ENCODE measurements at regions not wholly inside any gene's neighbourhood (a gene's known extent, or its start where the extent isn't known, plus 50 kb on each side); places are given as distances from the start of the nearest gene placed in this dataset.

GRCh38 chr11:27807596-27807995 lies 107.3 kb upstream of the BDNF start:
- Histone ChIP-seq H3K4me1 (ENCODE audit: control insufficient read depth, insufficient read depth, low read length) (no peaks in the 10 kb centered on the region), H3K36me3 (ENCODE audit: insufficient read depth, low read length) (no peaks in the 10 kb centered on the region), H3K9me3 (replicated peaks; ENCODE audit: low read length) (no peaks in the 10 kb centered on the region), H3K27me3 (ENCODE audit: control insufficient read depth, insufficient read depth, low read length) (peaks cover 6% of the 10 kb centered on the region), H3K4me2 (ENCODE audit: low read length) (no peak overlapping the region), H3K4me3 (ENCODE audit: low read length) (no peak overlapping the region), H3K9ac (ENCODE audit: low read depth, low read length) (no peak overlapping the region)

GRCh38 chr11:27806122-27806521 lies 105.9 kb upstream of the BDNF start:
- no peak overlapping the region for H3K9ac ChIP-seq (ENCODE audit: low read depth, low read length)
- no peak overlapping the region for H3K4me2 ChIP-seq (ENCODE audit: low read length)
- peaks cover 2% of the 10 kb centered on the region for H3K27me3 ChIP-seq (ENCODE audit: control insufficient read depth, insufficient read depth, low read length)
- no peak overlapping the region for H3K4me3 ChIP-seq (ENCODE audit: low read length)
- no peaks in the 10 kb centered on the region for H3K9me3 ChIP-seq (replicated peaks; ENCODE audit: low read length)
- H3K4me1 ChIP-seq (ENCODE audit: control insufficient read depth, insufficient read depth, low read length), result no peaks in the 10 kb centered on the region
- no peaks in the 10 kb centered on the region for H3K36me3 ChIP-seq (ENCODE audit: insufficient read depth, low read length)

GRCh38 chr11:27795955-27796861 lies 96.0 kb upstream of the BDNF start:
- Histone ChIP-seq H3K4me1 (ENCODE audit: control insufficient read depth, insufficient read depth, low read length) (no peaks in the 10 kb centered on the region), H3K4me2 (ENCODE audit: low read length) (no peak overlapping the region), H3K9ac (ENCODE audit: low read depth, low read length) (no peak overlapping the region), H3K9me3 (replicated peaks; ENCODE audit: low read length) (no peaks in the 10 kb centered on the region), H3K36me3 (ENCODE audit: insufficient read depth, low read length) (no peaks in the 10 kb centered on the region), H3K4me3 (ENCODE audit: low read length) (no peak overlapping the region), H3K27me3 (ENCODE audit: control insufficient read depth, insufficient read depth, low read length) (peaks cover 28% of the 10 kb centered on the region)

- H3K9ac ChIP-seq (ENCODE audit: low read depth, low read length), result no peak overlapping the region
- H3K27me3 ChIP-seq (ENCODE audit: control insufficient read depth, insufficient read depth, low read length), result peaks cover 46% of the 10 kb centered on the region
- H3K4me2 ChIP-seq (ENCODE audit: low read length), result no peak overlapping the region
- H3K36me3 ChIP-seq (ENCODE audit: insufficient read depth, low read length), result no peaks in the 10 kb centered on the region
- no peak overlapping the region for H3K4me3 ChIP-seq (ENCODE audit: low read length)
- no peaks in the 10 kb centered on the region for H3K9me3 ChIP-seq (replicated peaks; ENCODE audit: low read length)
- H3K4me1 ChIP-seq (ENCODE audit: control insufficient read depth, insufficient read depth, low read length), result no peaks in the 10 kb centered on the region
Measured at GRCh38 chr11:27786864-27787263, 86.6 kb upstream of the BDNF start.

- Histone ChIP-seq H3K4me1 (ENCODE audit: control insufficient read depth, insufficient read depth, low read length) (no peaks in the 10 kb centered on the region), H3K9me3 (replicated peaks; ENCODE audit: low read length) (no peaks in the 10 kb centered on the region), H3K4me3 (ENCODE audit: low read length) (no peak overlapping the region), H3K27me3 (ENCODE audit: control insufficient read depth, insufficient read depth, low read length) (peaks cover 51% of the 10 kb centered on the region), H3K4me2 (ENCODE audit: low read length) (no peak overlapping the region), H3K9ac (ENCODE audit: low read depth, low read length) (no peak overlapping the region), H3K36me3 (ENCODE audit: insufficient read depth, low read length) (no peaks in the 10 kb centered on the region)
Measured at GRCh38 chr11:27786331-27786730, 86.1 kb upstream of the BDNF start.

- peaks cover 55% of the 10 kb centered on the region for H3K27me3 ChIP-seq (ENCODE audit: control insufficient read depth, insufficient read depth, low read length)
- H3K9me3 ChIP-seq (replicated peaks; ENCODE audit: low read length), result no peaks in the 10 kb centered on the region
- H3K9ac ChIP-seq (ENCODE audit: low read depth, low read length), result no peak overlapping the region
- H3K4me3 ChIP-seq (ENCODE audit: low read length), result no peak overlapping the region
- H3K36me3 ChIP-seq (ENCODE audit: insufficient read depth, low read length), result no peaks in the 10 kb centered on the region
- H3K4me1 ChIP-seq (ENCODE audit: control insufficient read depth, insufficient read depth, low read length), result no peaks in the 10 kb centered on the region
- H3K4me2 ChIP-seq (ENCODE audit: low read length), result no peak overlapping the region
Measured at GRCh38 chr11:27783701-27784355, 83.6 kb upstream of the BDNF start.

GRCh38 chr11:27777033-27777432 lies 76.8 kb upstream of the BDNF start:
- Histone ChIP-seq H3K4me3 (ENCODE audit: low read length) (no peak overlapping the region), H3K4me1 (ENCODE audit: control insufficient read depth, insufficient read depth, low read length) (no peaks in the 10 kb centered on the region), H3K9me3 (replicated peaks; ENCODE audit: low read length) (no peaks in the 10 kb centered on the region), H3K36me3 (ENCODE audit: insufficient read depth, low read length) (no peaks in the 10 kb centered on the region), H3K27me3 (ENCODE audit: control insufficient read depth, insufficient read depth, low read length) (peaks cover 31% of the 10 kb centered on the region), H3K9ac (ENCODE audit: low read depth, low read length) (no peak overlapping the region), H3K4me2 (ENCODE audit: low read length) (no peak overlapping the region)

GRCh38 chr11:27773884-27774283 lies 73.6 kb upstream of the BDNF start:
- Histone ChIP-seq H3K9me3 (replicated peaks; ENCODE audit: low read length) (no peaks in the 10 kb centered on the region), H3K4me1 (ENCODE audit: control insufficient read depth, insufficient read depth, low read length) (no peaks in the 10 kb centered on the region), H3K4me2 (ENCODE audit: low read length) (no peak overlapping the region), H3K36me3 (ENCODE audit: insufficient read depth, low read length) (no peaks in the 10 kb centered on the region), H3K4me3 (ENCODE audit: low read length) (no peak overlapping the region), H3K27me3 (ENCODE audit: control insufficient read depth, insufficient read depth, low read length) (peaks cover 49% of the 10 kb centered on the region), H3K9ac (ENCODE audit: low read depth, low read length) (no peak overlapping the region)

GRCh38 chr11:27771516-27771915 lies 71.3 kb upstream of the BDNF start:
- no peak overlapping the region for H3K4me2 ChIP-seq (ENCODE audit: low read length)
- no peaks in the 10 kb centered on the region for H3K4me1 ChIP-seq (ENCODE audit: control insufficient read depth, insufficient read depth, low read length)
- H3K9me3 ChIP-seq (replicated peaks; ENCODE audit: low read length), result no peaks in the 10 kb centered on the region
- H3K9ac ChIP-seq (ENCODE audit: low read depth, low read length), result no peak overlapping the region
- H3K36me3 ChIP-seq (ENCODE audit: insufficient read depth, low read length), result no peaks in the 10 kb centered on the region
- H3K27me3 ChIP-seq (ENCODE audit: control insufficient read depth, insufficient read depth, low read length), result peaks cover 59% of the 10 kb centered on the region
- H3K4me3 ChIP-seq (ENCODE audit: low read length), result no peak overlapping the region

GRCh38 chr11:27770576-27770975 lies 70.3 kb upstream of the BDNF start:
- Histone ChIP-seq H3K27me3 (ENCODE audit: control insufficient read depth, insufficient read depth, low read length) (peaks cover 67% of the 10 kb centered on the region), H3K4me2 (ENCODE audit: low read length) (no peak overlapping the region), H3K9me3 (replicated peaks; ENCODE audit: low read length) (no peaks in the 10 kb centered on the region), H3K36me3 (ENCODE audit: insufficient read depth, low read length) (no peaks in the 10 kb centered on the region), H3K9ac (ENCODE audit: low read depth, low read length) (no peak overlapping the region), H3K4me3 (ENCODE audit: low read length) (no peak overlapping the region), H3K4me1 (ENCODE audit: control insufficient read depth, insufficient read depth, low read length) (no peaks in the 10 kb centered on the region)

GRCh38 chr11:27763736-27764135 lies 63.5 kb upstream of the BDNF start:
- Histone ChIP-seq H3K9ac (ENCODE audit: low read depth, low read length) (no peak overlapping the region), H3K9me3 (replicated peaks; ENCODE audit: low read length) (no peaks in the 10 kb centered on the region), H3K36me3 (ENCODE audit: insufficient read depth, low read length) (no peaks in the 10 kb centered on the region), H3K27me3 (ENCODE audit: control insufficient read depth, insufficient read depth, low read length) (peaks cover 64% of the 10 kb centered on the region), H3K4me3 (ENCODE audit: low read length) (no peak overlapping the region), H3K4me1 (ENCODE audit: control insufficient read depth, insufficient read depth, low read length) (no peaks in the 10 kb centered on the region), H3K4me2 (ENCODE audit: low read length) (no peak overlapping the region)

GRCh38 chr11:27761356-27761755 lies 61.1 kb upstream of the BDNF start:
- Histone ChIP-seq H3K4me3 (ENCODE audit: low read length) (no peak overlapping the region), H3K4me1 (ENCODE audit: control insufficient read depth, insufficient read depth, low read length) (no peaks in the 10 kb centered on the region), H3K36me3 (ENCODE audit: insufficient read depth, low read length) (no peaks in the 10 kb centered on the region), H3K9ac (ENCODE audit: low read depth, low read length) (no peak overlapping the region), H3K27me3 (ENCODE audit: control insufficient read depth, insufficient read depth, low read length) (peaks cover 52% of the 10 kb centered on the region), H3K4me2 (ENCODE audit: low read length) (no peak overlapping the region), H3K9me3 (replicated peaks; ENCODE audit: low read length) (no peaks in the 10 kb centered on the region)

Data from skeletal muscle satellite cell (primary cell).